AG08395 (cell line): ENCODE measurements at regions not wholly inside any gene's neighbourhood (a gene's known extent, or its start where the extent isn't known, plus 50 kb on each side); places are given as distances from the start of the nearest gene placed in this dataset.

ENCODE experiments used
- DNase-seq: peaks from one replicate; pipeline ENCODE4 v3.0.0; 2012; ENCODE audit warnings: mixed read lengths, low spot score

DNA sequence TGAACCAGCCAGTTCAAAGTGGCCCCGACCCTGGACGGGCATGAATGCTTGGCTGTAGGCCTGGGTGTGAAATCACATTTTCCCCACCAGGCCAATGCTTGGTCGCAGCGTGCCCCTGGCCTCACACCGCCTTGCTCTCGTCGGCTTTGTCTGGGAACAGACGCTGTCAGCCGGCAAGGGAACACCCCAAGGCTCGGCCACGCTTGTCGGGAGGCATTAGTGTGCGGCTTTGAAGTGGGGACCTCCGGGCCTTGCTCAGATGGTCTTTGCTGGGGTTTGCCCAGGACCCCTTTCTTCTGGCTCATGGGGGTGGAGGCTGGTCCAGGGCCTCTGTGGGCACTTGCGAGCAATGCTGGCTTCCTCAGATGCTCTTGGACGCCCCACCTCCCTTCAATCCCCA is 79.1 kb downstream of the INHBB start:
- DNase-seq: no peak

DNA sequence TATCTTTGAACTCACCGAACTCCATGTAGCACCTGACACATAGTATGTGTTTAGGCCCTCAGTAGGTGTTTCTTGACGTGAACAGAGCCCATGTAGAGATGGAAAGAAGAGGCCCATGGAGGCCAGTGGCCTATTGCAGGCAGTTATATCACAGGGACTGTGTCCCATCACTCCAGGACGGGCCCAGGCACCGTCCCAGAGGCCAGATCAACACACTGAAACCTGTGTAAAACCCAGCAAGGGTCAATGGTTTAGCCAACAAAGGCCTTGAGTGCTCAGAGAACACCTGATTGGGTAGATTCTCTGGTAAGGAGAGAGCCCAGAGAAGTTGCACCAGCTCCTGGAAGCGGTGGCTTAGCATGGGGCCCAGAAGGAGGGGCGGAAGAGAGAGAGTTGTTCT is 82.8 kb downstream of the INHBB start:
- DNase-seq: no peak

DNA sequence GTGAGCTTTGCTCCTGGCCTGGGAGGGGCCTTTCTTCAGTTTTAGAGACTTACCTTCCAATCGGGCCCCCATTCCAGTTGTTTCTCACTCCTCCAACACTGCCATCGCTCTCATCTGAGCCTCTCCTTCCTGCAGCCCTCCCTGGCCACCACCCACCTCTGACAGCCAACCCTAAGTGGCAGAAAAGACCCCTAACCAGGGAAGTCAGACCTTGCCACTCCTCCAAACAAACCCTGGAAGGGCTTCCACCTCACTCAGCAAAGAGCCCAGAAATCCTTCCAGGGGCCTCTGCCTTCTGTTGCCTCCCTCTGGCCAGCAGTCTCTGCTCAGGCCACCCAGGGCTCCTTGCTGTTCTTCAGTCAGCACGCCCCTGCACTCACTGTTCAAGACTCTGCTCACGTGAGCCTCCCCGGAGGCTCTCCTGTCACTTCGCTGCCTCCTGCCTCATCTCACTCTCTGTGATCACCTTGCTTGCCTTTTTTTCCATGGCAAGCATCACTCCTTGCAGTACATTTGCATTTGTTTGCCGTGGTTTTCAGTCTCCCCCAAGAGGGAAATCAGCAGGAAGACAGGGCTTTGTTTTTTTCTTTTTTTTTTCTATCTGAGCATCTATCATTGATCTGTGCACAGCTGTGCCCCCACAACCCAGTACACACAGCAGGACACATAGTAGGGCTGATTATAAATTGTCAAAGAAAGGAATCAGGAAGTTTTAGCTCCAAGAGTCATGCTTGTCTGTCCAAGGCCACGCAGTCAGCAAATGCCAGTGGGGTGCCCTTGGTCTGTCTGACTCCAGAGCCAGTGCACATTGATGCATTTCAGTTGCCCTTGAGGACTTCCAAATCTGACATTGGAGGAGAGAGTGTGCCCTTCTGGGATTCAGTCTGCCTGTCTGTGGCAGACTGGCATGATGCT is 83.9 kb downstream of the INHBB start:
- no peak for DNase-seq

DNA sequence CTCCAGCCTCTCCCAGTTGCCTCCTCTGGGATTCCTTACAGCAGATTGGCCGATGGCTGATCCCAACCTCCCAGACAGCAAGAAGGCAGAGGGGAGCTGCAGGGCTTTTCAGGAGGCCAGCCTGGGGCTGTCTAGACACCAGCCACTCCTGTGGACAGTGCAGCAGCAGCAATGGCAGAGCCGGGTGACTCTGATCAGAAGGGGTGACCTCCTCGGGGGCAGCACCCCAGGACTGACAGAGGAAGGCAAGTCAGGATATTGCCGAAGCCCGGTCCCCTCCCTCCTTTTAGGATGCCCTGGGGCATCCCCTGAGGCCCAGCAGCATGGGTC is 84.5 kb downstream of the INHBB start:
- no peak for DNase-seq

DNA sequence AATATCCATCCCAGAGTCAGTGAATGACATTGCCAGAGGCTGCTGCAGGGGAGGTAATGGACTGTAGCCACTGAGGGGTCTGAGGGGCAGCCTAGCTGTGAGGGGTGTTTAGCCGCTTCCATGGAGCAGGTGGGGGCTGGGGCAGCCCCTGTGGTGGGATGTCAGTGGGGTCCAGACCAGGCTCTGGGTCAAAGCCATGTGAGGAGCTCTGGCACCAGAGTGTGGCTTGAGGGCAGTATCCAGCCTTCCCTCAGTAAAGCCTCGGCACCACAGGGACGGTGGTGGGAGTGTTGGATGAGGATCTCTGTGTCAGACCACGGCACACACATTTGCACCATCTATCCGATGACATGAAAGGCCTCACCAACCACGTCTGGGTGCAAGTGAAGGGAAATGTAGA is 85.0 kb downstream of the INHBB start:
- no peak for DNase-seq

DNA sequence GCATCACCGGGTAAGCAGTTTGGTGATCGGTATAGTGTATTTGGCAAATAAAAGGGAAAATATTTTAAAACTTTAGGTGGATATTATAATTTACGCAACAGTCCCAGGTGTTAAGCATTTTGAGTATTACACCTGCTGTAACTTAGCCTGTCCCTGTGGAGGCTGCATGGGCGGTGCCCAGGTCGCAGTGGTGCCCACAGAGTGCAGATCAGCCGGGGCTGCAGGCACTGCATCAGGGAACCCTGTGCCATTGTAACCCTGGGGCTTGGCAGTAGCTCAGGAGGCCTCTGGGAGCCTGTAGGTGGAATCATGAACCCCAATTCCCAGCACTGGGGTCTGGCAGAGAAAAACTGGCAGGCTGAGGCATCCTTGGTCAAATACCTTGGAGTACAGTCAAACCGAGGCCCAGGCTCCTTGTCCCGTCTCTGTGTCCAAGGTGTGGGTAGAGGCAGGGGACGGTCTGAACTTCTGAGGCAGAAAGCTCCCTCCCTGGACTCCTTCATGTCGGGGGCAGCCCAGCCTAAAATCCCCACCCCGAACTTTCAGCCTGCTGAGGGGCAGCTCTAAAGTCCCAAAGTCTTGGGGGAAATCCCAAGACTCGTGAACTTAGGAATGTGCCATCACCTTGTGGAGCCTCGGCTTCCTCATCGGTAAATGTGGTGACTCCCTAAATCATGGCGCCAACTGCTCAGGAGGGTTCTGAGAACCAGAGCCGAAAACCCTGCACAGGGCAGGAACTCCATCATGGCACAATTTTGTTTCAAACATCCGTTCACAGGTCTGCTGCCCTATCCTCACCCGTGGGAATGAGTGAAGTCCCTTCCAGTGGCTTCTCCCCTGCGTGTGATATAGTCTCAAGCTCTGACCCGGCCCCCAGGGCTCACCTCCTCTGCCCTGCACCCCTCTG is 85.7 kb downstream of the INHBB start:
- DNase-seq: no peak

DNA sequence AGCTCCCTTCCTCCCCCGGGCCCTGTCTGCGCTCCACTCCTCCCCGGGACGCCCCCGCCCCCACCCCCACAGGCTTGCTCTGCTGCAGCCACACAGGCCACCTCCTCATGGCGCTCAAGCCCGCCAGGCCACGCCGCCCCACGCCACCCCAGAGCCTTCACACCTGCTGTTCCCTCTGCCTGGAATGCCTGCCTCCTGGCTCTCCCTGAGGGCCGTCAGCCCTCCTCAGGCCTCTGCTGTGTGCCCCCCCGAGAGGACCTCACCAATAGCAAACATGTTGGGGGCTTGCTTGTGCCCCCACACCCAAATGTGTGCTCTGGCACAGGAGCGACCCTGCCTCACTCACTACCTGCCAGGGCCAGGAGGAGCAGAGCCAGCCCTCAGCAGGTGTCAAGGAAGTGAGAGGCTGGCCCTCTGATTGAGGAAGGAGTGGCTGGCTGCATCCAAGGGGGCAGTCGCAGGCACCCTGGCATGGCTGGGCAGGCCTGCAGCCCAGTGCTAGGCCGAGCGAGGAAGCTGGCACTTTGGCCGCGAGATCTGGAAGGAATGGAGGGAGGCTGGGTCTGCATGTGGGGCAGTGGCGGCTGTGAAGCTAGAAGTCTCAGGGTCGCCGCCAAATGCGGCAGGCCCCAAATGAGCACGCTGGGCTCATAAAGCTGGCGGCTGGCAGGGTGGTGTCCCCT is 86.5 kb downstream of the INHBB start:
- DNase-seq: no peak

DNA sequence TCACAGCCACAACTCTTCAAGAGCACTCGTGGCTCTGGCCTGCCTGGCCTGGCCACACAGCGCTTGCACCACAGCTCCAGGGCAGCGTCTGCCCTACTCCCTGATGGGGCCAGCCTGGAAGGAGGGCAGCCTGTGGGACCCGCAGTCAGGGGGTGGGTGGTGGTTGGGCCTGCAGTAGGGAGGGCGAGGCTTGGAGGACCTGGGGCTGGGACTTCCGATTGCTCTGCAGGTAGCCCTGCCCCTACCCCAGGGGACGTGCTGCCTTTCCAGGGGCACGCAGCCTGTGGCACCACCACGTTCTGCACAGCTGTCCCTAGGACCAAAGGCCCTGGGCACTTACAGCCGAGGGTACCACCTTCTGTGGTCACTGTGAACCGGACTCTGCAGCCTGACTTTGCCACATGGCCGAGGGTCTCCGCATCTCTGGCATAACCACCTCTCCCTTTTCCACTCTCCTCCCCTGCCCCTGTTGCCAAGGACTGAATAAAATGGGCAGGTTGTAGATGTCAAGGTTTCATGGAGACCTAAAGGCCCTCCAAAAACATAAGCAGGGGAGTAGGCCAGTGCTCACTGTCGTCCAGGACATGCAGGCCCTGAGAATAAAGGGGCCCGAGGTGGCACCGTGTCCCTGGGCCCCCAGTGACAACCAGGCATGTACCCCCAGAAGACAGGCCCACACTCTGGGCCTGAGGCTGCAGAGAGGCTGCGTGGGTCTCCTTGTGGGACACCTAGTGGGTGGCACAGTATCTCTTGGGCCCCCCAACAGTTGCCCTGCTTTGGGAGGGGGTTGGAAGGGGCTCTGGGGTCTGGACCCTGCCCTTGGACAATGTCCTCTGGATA is 87.3 kb downstream of the INHBB start:
- no peak for DNase-seq

DNA sequence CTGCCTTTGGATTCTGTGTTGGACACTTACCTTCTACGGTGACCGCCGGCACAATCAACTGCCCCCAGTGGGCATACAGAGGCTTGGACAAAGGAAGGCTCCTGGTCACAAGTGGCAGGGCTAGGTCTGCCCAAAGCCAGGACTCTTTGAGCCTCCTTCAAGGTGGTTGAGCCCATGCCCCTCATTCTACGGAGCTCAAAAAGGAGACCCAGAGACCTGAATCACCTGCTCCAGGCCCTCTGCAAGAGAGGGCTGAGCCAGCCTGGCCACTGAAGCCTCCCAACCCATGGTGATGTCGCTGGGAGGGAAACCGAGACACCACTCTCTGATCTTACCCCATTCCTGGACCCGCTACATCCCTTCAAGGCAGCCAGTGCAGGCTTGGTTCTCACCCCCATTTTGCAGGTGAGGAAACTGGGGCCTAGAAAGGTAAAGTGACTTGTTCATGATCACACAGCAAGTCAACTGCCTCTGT is 87.9 kb downstream of the INHBB start:
- no peak for DNase-seq

DNA sequence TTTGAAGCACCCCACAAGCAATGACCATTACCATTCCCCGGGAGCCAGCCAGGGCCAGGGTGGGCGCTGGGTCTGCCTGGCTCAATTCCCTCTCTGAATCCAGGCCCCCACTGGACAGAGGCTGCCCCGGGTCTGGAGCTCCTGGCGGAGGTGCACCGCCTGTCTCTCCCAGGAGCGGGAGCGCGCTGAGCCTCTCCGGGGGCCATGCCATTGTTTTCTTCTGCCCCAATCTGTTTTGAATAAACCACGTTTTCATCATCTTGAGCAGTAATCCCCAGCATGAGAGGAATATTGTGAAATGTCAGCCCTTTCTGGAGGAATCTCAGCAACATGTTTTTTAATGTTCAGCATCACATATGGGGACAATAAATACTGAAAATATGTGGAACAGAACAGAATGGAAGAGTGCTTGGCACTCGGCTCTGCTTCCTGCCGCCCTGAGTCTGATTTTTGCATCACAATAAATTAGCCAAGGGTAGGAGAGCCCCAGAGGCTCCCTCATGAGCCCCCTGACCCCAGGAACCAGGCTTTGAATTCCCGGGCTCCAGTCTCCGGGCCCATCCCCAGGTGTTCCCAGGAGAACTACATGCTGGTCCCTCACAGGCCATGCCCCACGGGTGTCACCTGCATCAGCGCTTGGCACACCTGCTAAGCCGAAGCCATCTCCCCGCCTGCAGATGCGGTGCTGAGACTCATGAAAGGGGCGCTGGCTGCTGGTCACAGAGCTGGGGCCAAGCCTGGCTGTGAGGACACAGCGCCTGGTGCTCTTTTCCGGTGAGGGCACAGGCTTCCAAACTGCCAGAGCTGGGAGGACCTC is 88.8 kb downstream of the INHBB start:
- DNase-seq: peak; percentile 88

DNA sequence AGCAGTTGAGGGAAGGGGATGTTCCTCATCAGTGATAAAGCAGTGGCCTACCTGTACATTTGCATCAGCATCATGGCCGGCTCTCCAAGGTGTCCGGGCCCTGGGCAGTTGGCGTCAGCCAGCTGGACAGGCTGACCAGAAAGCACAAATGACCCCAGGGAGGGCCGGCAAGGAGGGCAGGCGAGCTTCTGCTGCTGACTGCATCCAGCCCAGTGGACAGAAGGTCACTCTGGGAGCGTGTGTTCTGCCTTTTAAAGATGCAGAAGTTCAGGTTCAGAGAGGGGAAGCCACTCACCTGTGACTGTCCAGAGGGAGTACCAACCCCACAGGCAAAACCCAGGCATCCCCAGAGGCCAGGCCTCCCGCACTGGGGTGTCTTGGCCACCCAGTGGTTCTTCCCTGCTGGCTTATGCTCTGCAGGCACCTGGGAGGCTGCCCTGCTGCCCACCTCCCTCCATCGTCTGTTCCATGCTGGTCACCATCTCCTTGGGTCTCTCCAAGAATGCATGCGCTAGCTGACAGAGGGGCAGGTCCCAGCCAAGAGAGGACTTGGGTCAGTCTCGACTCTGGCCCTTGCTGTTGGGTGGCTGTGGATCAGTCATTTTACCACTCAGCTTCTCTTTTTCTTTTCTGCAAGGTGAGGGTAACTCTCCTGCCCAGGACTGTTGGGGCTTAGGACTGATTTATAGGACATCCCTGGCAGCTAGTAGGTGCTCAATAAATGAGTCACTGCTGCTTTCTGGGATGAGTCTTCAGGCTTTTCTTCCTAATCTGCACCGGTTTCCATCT is 89.9 kb downstream of the INHBB start:
- no peak for DNase-seq

DNA sequence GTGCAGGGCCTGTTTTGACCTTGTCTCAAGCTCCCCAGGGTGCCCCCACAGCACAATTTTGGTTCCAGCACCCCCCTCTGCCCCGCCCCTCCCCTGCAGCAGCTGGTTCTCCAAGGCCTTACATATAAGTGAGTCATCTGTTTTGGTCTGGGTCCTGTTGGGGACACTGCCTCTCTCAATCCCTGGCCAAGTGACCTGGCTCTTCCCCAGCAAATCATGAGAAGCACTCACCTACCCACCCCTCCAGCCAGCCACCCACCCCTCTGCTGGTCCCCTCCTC is 90.5 kb downstream of the INHBB start:
- peak; percentile 58 for DNase-seq

DNA sequence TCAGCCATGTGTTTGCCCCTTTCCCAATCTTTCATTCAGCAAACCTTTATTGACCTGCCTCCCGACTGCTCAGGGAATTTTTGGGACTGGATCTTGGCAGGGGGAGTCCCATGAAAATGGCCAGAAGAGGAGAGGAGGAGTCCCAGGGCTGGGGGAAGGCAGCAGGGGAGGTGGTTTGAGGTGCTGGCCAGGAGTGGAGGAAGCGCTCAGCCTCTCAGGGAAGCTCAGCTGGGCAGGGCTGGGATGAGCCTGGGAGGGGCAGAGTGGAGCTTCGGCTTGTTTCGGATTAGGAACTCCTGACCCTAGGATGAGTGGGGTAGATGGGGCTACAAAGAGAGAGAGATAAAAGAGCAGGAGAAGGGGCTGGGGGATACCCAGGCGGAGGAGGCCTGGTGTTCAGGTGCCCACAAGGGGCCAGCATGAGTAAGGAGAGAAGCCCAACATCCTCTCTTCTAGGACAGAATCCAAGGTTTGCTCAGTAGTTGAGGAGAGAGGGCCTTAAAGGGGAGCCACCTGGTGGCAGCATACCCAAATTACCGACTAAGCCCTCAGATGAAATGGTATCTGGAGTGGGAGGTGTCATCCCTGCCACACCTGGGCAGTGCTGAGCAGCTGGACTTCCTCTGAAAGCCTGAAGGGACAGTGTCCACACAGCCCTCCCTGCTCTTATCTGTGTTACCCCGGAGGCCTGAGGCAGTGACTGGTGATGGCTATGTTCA is 91.1 kb downstream of the INHBB start:
- DNase-seq: peak; percentile 44

DNA sequence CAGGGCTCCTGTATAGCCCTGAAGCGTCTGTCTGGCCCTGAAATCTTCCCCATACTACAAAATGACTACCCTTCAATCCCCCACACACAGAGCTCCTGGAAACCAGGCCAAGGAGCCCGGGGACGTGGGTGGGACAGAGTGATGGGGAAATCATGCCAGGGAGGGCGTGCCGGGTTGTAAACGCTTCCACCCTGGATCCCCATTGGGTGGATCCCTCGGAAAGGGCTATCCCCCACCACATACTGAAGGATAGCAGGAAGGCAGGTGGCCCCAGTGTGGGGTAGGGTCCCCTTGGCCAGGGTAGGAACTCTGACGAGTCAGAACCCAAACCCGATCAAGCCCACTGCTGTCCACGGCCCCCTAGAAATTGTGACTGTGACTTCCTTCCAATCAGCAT is 91.7 kb downstream of the INHBB start:
- DNase-seq: no peak

DNA sequence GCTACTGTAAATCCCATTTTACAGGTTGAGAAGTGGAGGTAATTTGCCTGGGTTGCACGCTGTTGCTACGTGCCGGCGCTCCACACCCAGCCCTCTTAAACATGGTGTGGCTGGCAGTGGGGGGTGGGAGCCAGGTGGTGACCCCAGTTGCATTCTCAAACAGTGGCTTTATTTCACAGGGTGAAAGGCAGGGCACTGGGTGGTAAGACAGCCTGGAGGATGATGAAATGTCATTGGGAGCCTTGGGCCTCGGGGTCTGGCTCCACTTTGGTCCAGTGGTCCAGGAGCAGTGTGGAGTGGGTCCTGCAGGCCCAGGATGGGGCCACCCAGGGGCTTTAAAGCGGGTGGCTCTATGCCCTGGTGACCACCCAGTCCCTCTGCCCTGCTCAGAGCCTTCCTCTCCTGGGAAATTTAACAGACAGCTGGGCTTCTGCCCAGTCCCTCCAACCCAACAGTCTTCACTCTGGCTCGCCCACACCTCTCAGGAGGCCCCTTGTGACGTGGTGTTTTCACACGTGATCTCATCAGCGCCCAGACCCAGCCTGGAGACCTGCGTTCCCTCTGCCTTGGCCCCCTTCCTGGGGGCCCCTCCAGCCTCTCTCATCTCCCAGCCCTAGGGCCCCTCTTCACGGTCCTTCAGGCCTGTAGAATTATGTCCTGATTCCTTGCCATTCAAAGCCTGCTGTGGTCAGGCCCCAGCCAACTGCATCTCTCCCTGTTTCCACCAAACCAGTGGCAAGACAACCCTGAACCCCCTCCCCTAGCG is 92.5 kb downstream of the INHBB start:
- DNase-seq: no peak

DNA sequence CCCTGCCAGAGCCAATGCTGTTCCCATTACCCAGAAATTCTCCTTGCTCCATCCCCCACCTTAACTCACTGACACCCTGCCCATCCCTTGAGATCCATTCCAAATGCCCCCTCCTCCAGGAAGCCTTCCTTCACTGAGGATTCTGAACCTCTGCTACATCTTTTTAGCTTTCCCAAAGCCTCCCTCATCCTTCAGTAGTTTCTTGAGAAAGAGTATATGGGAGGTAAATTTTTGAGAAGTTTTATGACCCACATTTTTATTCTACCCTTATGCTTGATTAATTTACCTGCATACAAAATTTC is 93.1 kb downstream of the INHBB start:
- DNase-seq: no peak

DNA sequence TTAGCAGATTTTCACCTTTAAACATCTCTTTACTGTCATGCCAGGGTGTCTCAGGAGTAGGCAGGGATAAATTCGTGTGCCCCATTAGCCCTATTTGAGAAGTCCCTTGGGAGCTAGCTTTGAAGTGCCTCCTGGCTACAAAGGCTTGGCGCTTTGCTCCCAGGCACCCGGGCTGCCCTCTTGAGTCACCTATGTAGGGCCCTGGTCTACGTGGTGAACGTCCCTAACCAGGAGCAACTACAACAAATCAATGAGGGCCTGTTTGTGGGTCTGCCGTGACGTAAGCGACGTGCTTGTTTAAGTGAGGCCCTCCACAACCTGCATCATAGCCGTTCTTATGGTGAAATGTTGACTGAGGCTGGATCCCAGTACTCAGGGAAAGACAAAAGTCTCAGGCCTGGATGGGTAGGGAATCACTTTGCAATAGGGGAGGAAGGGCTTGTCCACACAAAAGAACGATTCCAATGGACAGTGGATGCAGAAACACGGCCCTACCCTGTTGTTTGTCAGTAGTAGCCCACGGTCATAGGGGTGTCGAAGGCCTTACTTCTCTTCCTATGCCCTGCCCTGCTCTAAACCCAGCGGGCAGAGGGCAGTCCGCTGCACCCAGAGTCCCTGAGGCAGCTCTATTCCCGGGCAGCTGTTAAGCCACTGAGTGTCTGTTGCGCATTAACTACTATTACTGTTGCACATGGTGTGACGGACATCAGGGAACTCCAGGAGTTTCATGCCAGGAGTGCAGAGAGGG is 93.9 kb downstream of the INHBB start:
- DNase-seq: no peak
